ENCODE measurements at regions not wholly inside any gene's neighbourhood (a gene's known extent, or its start where the extent isn't known, plus 50 kb on each side); places are given as distances from the start of the nearest gene placed in this dataset.

GRCh38 chr7:46982928-46983327, 599.0 kb downstream of the TNS3 start:
- Mint-ChIP-seq H3K9me3 (peaks cover 4% of the 10 kb centered on the region), H3K36me3 (ENCODE audit: low read depth) (no peaks in the 10 kb centered on the region), H3K27me3 (ENCODE audit: low read depth) (no peaks in the 10 kb centered on the region), H3K4me1 (peaks cover 4% of the 10 kb centered on the region), H3K27ac (peak overlapping the region; percentile 11 to 69 (median 60)), H3K4me3 (no peak overlapping the region)
- no peak for TF ChIP-seq CTCF (IDR thresholded peaks at IDR 0.05; ENCODE audit: unreplicated experiment in 3 of 3)

- Mint-ChIP-seq H3K4me1 (peaks cover 4% of the 10 kb centered on the region), H3K27me3 (ENCODE audit: low read depth) (no peaks in the 10 kb centered on the region), H3K4me3 (no peak overlapping the region), H3K27ac (no peak overlapping the region), H3K36me3 (ENCODE audit: low read depth) (no peaks in the 10 kb centered on the region), H3K9me3 (no peaks in the 10 kb centered on the region)
- TF ChIP-seq CTCF (IDR thresholded peaks at IDR 0.05; ENCODE audit: unreplicated experiment in 3 of 3): no peak
Measured at GRCh38 chr7:46979439-46979838, 602.5 kb downstream of the TNS3 start.

GRCh38 chr7:46975493-46975892, 606.4 kb downstream of the TNS3 start:
- no peak for TF ChIP-seq CTCF (IDR thresholded peaks at IDR 0.05; ENCODE audit: unreplicated experiment in 3 of 3)
- no peaks in the 10 kb centered on the region for H3K9me3 Mint-ChIP-seq
- no peaks in the 10 kb centered on the region for H3K27me3 Mint-ChIP-seq (ENCODE audit: low read depth)
- H3K4me3 Mint-ChIP-seq: no peak overlapping the region
- no peaks in the 10 kb centered on the region for H3K36me3 Mint-ChIP-seq (ENCODE audit: low read depth)
- H3K27ac Mint-ChIP-seq: no peak overlapping the region
- H3K4me1 Mint-ChIP-seq: no peaks in the 10 kb centered on the region

- no peak for TF ChIP-seq CTCF (IDR thresholded peaks at IDR 0.05; ENCODE audit: unreplicated experiment in 3 of 3)
- H3K36me3 Mint-ChIP-seq (ENCODE audit: low read depth): no peaks in the 10 kb centered on the region
- H3K27me3 Mint-ChIP-seq (ENCODE audit: low read depth): peaks cover 3% of the 10 kb centered on the region
- no peak overlapping the region for H3K4me3 Mint-ChIP-seq
- no peak overlapping the region for H3K27ac Mint-ChIP-seq
- H3K4me1 Mint-ChIP-seq: no peaks in the 10 kb centered on the region
- H3K9me3 Mint-ChIP-seq: peaks cover 6% of the 10 kb centered on the region
Measured at GRCh38 chr7:46972205-46972604, 609.7 kb downstream of the TNS3 start.

GRCh38 chr7:46970476-46970875, 611.4 kb downstream of the TNS3 start:
- no peaks in the 10 kb centered on the region for H3K4me1 Mint-ChIP-seq
- H3K27me3 Mint-ChIP-seq (ENCODE audit: low read depth): peaks cover 3% of the 10 kb centered on the region
- no peak overlapping the region for H3K27ac Mint-ChIP-seq
- no peaks in the 10 kb centered on the region for H3K36me3 Mint-ChIP-seq (ENCODE audit: low read depth)
- no peak for TF ChIP-seq CTCF (IDR thresholded peaks at IDR 0.05; ENCODE audit: unreplicated experiment in 3 of 3)
- no peak overlapping the region for H3K4me3 Mint-ChIP-seq
- peaks cover 12% of the 10 kb centered on the region for H3K9me3 Mint-ChIP-seq

GRCh38 chr7:46970131-46970430, 611.8 kb downstream of the TNS3 start:
- no peaks in the 10 kb centered on the region for H3K4me1 Mint-ChIP-seq
- peaks cover 16% of the 10 kb centered on the region for H3K9me3 Mint-ChIP-seq
- no peaks in the 10 kb centered on the region for H3K36me3 Mint-ChIP-seq (ENCODE audit: low read depth)
- TF ChIP-seq CTCF (IDR thresholded peaks at IDR 0.05; ENCODE audit: unreplicated experiment in 3 of 3): no peak
- no peak overlapping the region for H3K27ac Mint-ChIP-seq
- peaks cover 3% of the 10 kb centered on the region for H3K27me3 Mint-ChIP-seq (ENCODE audit: low read depth)
- H3K4me3 Mint-ChIP-seq: no peak overlapping the region

Data from nephron (organoid).